IMR-90 (cell line): ENCODE measurements at regions not wholly inside any gene's neighbourhood (a gene's known extent, or its start where the extent isn't known, plus 50 kb on each side); places are given as distances from the start of the nearest gene placed in this dataset.

Experiments used
- ATAC-seq: fragments of 200-7000 bp; cut with Tn5 transposase; 2 replicates; pipeline ENCODE4 v1.9.1; 2020; ENCODE audit warnings: low read depth, mild to moderate bottlenecking, moderate library complexity
- BruUV-seq: library from RNA; stranded (reverse); fragments of 400-500 nt; replicated peaks from 2 replicates; lab custom pipeline; 2021; lab: Mats Ljungman, UMichigan
- CTCF ChIA-PET: fragments of 300-600 bp; formaldehyde crosslinking; extraction: SDS; loops from one replicate; lab custom pipeline; 2021; ENCODE audit warnings: antibody characterized with exemption; lab: Yijun Ruan, JAX
- POLR2A ChIA-PET: fragments of 300-600 bp; sonication (Branson Sonifier 250); formaldehyde crosslinking; loops from one replicate; lab custom pipeline; 2022; ENCODE audit warnings: antibody characterized with exemption; ENCODE audit not compliant: unreplicated experiment; lab: Charles Lee
- DNase-seq: peaks from one replicate; pipeline ENCODE4 v3.0.0; 2013
- H2AFZ ChIP-seq: replicated peaks from 2 replicates; pipeline ENCODE3; 2013; ENCODE audit warnings: low read length, mild to moderate bottlenecking; ENCODE audit not compliant: poor library complexity
- H2AK5ac ChIP-seq: 2 replicates; pipeline ENCODE4 v1.6.1; 2013; ENCODE audit warnings: low read depth, low read length, inconsistent platforms
- H2AK9ac ChIP-seq: replicated peaks from 2 replicates; pipeline ENCODE3; 2013; ENCODE audit warnings: mild to moderate bottlenecking, low read depth, low read length, moderate library complexity; ENCODE audit not compliant: poor library complexity
- H2BK120ac ChIP-seq: 2 replicates; pipeline ENCODE4 v1.6.1; 2013; ENCODE audit warnings: low read depth, low read length, inconsistent platforms
- H2BK15ac ChIP-seq: 3 replicates; pipeline ENCODE4 v1.6.1; 2013; ENCODE audit warnings: low read depth, low read length, inconsistent platforms
- H2BK20ac ChIP-seq: 2 replicates; pipeline ENCODE4 v1.6.1; 2013; ENCODE audit warnings: low read depth, mild to moderate bottlenecking, inconsistent platforms, low read length, moderate library complexity
- H2BK5ac ChIP-seq: 2 replicates; pipeline ENCODE4 v1.6.1; 2013; ENCODE audit warnings: mild to moderate bottlenecking, low read depth, low read length, inconsistent platforms; ENCODE audit not compliant: poor library complexity, severe bottlenecking
- H3K14ac ChIP-seq: replicated peaks from 2 replicates; pipeline ENCODE4 v1.6.1; 2013; ENCODE audit warnings: low read depth, low read length, inconsistent platforms
- H3K18ac ChIP-seq: 2 replicates; pipeline ENCODE4 v1.6.1; 2013; ENCODE audit warnings: low read depth, low read length, control low read depth
- H3K23ac ChIP-seq: 2 replicates; pipeline ENCODE4 v1.6.1; 2013; ENCODE audit warnings: low read depth, low read length, inconsistent platforms
- H3K27ac ChIP-seq: 2 replicates; pipeline ENCODE4 v1.5.1; 2013; ENCODE audit warnings: mild to moderate bottlenecking, control low read depth, low read length; ENCODE audit not compliant: insufficient read depth
- H3K27me3 ChIP-seq: 2 replicates; pipeline ENCODE4 v1.6.1; 2013; ENCODE audit warnings: low read length; ENCODE audit not compliant: control insufficient read depth, insufficient read depth
- H3K36me3 ChIP-seq: 2 replicates; pipeline ENCODE4 v1.6.1; 2013; ENCODE audit warnings: low read length, mixed read lengths; ENCODE audit not compliant: control insufficient read depth, insufficient read depth
- H3K4ac ChIP-seq: 2 replicates; pipeline ENCODE4 v1.6.1; 2013; ENCODE audit warnings: low read depth, low read length, inconsistent platforms
- H3K4me1 ChIP-seq: 2 replicates; pipeline ENCODE4 v1.6.1; 2013; ENCODE audit warnings: low read length, mixed read lengths; ENCODE audit not compliant: control insufficient read depth, insufficient read depth
- H3K4me2 ChIP-seq: 2 replicates; pipeline ENCODE4 v1.6.1; 2013; ENCODE audit warnings: low read depth, mild to moderate bottlenecking, control low read depth, low read length, moderate library complexity
- H3K4me3 ChIP-seq: 2 replicates; pipeline ENCODE4 v1.5.1; 2013; ENCODE audit warnings: low read depth, mild to moderate bottlenecking, control low read depth, low read length, moderate library complexity; ENCODE audit not compliant: insufficient read depth
- H3K56ac ChIP-seq: 2 replicates; pipeline ENCODE4 v1.6.1; 2013; ENCODE audit warnings: low read length, inconsistent platforms; ENCODE audit not compliant: insufficient read depth; ENCODE audit errors: extremely low read depth
- H3K79me1 ChIP-seq, 2 experiments: 2 replicates each; pipeline ENCODE4 v1.6.1; 2013; ENCODE audit warnings: low read length in 2 of 2, inconsistent platforms in 1 of 2, low read depth in 1 of 2
- H3K9ac ChIP-seq: 2 replicates; pipeline ENCODE4 v1.6.1; 2013; ENCODE audit warnings: low read depth, low read length, control low read depth
- H3K9me1 ChIP-seq: 2 replicates; pipeline ENCODE4 v1.6.1; 2013; ENCODE audit warnings: low read length, inconsistent platforms; ENCODE audit not compliant: insufficient read depth
- H3K9me3 ChIP-seq: 2 replicates; pipeline ENCODE4 v1.6.1; 2013; ENCODE audit warnings: low read length; ENCODE audit not compliant: control insufficient read depth, insufficient read depth
- H4K20me1 ChIP-seq: 2 replicates; pipeline ENCODE4 v1.6.1; 2013; ENCODE audit warnings: low read length, inconsistent platforms; ENCODE audit not compliant: insufficient read depth
- H4K5ac ChIP-seq: 2 replicates; pipeline ENCODE4 v1.6.1; 2013; ENCODE audit warnings: mild to moderate bottlenecking, low read depth, low read length, control low read depth
- H4K8ac ChIP-seq, 2 experiments: 2 replicates each; pipeline ENCODE4 v1.6.1; 2013; ENCODE audit warnings: low read depth in 2 of 2, low read length in 2 of 2, control low read depth in 1 of 2, inconsistent platforms in 1 of 2
- H4K91ac ChIP-seq: 2 replicates; pipeline ENCODE4 v1.6.1; 2013; ENCODE audit warnings: low read depth, low read length, inconsistent platforms; ENCODE audit not compliant: insufficient read depth
- CEBPB ChIP-seq: IDR thresholded peaks from 2 replicates; pipeline ENCODE4 v1.6.1; 2012; ENCODE audit warnings: low read depth, low read length, improper control_type of control experiment
- CHD1 ChIP-seq: IDR thresholded peaks from 2 replicates; pipeline ENCODE4 v1.6.1; 2012; ENCODE audit warnings: low read depth, low read length, improper control_type of control experiment
- CTCF ChIP-seq: conservative IDR thresholded peaks from 2 replicates; pipeline ENCODE4 v1.5.1; 2012; ENCODE audit warnings: mild to moderate bottlenecking, low read depth, low read length, improper control_type of control experiment
- ELK1 ChIP-seq: fragments of 150-350 bp; IDR thresholded peaks from 2 replicates; pipeline ENCODE4 v1.6.1; 2016; ENCODE audit warnings: low read depth, mild to moderate bottlenecking, low read length, moderate library complexity, borderline replicate concordance
- FOS ChIP-seq: fragments of 150-350 bp; IDR thresholded peaks from 2 replicates; pipeline ENCODE4 v1.6.1; 2016; ENCODE audit warnings: low read depth, low read length
- MAFK ChIP-seq: IDR thresholded peaks from 2 replicates; pipeline ENCODE4 v1.6.1; 2012; ENCODE audit warnings: low read depth, low read length, improper control_type of control experiment
- MAZ ChIP-seq: IDR thresholded peaks from 2 replicates; pipeline ENCODE4 v1.6.1; 2012; ENCODE audit warnings: low read depth, mild to moderate bottlenecking, low read length, improper control_type of control experiment, moderate library complexity, borderline replicate concordance
- MXI1 ChIP-seq: IDR thresholded peaks from 2 replicates; pipeline ENCODE4 v1.6.1; 2012; ENCODE audit warnings: low read depth, mild to moderate bottlenecking, low read length, moderate library complexity, borderline replicate concordance
- NFE2L2 ChIP-seq: fragments of 150-350 bp; IDR thresholded peaks from 2 replicates; pipeline ENCODE4 v1.6.1; 2016; ENCODE audit warnings: low read depth, mild to moderate bottlenecking, low read length
- POLR2A ChIP-seq: IDR thresholded peaks from 2 replicates; pipeline ENCODE4 v1.6.1; 2012; ENCODE audit warnings: mild to moderate bottlenecking, low read depth, low read length
- RAD21 ChIP-seq: IDR thresholded peaks from 2 replicates; pipeline ENCODE4 v1.6.1; 2012; ENCODE audit warnings: low read length, improper control_type of control experiment
- RCOR1 ChIP-seq: IDR thresholded peaks from 2 replicates; pipeline ENCODE4 v1.6.1; 2012; ENCODE audit warnings: mild to moderate bottlenecking, low read length, improper control_type of control experiment; ENCODE audit not compliant: insufficient replicate concordance
- RFX5 ChIP-seq: IDR thresholded peaks from 2 replicates; pipeline ENCODE4 v1.8.0; 2012; ENCODE audit warnings: low read depth, mild to moderate bottlenecking, low read length, moderate library complexity
- SMC3 ChIP-seq: fragments of 150-350 bp; IDR thresholded peaks from 2 replicates; pipeline ENCODE4 v1.6.1; 2016; ENCODE audit warnings: low read depth, mild to moderate bottlenecking, antibody characterized with exemption, low read length, moderate library complexity
- USF2 ChIP-seq: fragments of 150-350 bp; IDR thresholded peaks from 2 replicates; pipeline ENCODE4 v1.6.1; 2017; ENCODE audit warnings: mild to moderate bottlenecking, antibody characterized with exemption, low read length, low read depth
- WGBS, 2 experiments: methylation state at CpG; one replicate each; pipeline versions ENCODE4 v1.1.5 to v1.1.7; 2013; ENCODE audit warnings: missing lambda C conversion rate in 2 of 2; ENCODE audit not compliant: insufficient read length in 1 of 2; ENCODE audit errors: extremely low coverage in 2 of 2; 5-methylcytosine and 5-hydroxymethylcytosine counted together
- dilution Hi-C: fragments of 300-500 bp; cut with HindIII; formaldehyde crosslinking; loops from one replicate; pipeline ENCODE4 v1.14.3; 2018; ENCODE audit warnings: low sequenced_read_pairs; ENCODE audit not compliant: unreplicated experiment
- in situ Hi-C: fragments of 300-500 bp; cut with MboI; formaldehyde crosslinking; loops from 3 replicates; pipeline ENCODE4 v1.14.3; 2019; ENCODE audit warnings: low sequenced_read_pairs, inconsistent platforms, mixed read lengths
- intact Hi-C: fragments of 100-400 bp; cut with micrococcal nuclease; formaldehyde crosslinking; loops from 2 replicates; pipeline ENCODE4 v1.10.0; 2022

GRCh38 chr1:101407505-101408211, 170.8 kb downstream of the S1PR1 start:
- Histone ChIP-seq H3K4me2 (no peak overlapping the region), H2BK5ac (no peak overlapping the region), H4K91ac (no peak overlapping the region), H2AK9ac (no peak overlapping the region), H2BK15ac (no peak overlapping the region), H3K9me3 (no peaks in the 10 kb centered on the region), H3K14ac (no peak overlapping the region), H4K20me1 (no peaks in the 10 kb centered on the region), H3K4me3 (no peak overlapping the region), H2AK5ac (no peak overlapping the region), H3K36me3 (no peaks in the 10 kb centered on the region), H3K4ac (no peak overlapping the region), H2AFZ (no peak overlapping the region), H3K9ac (no peak overlapping the region), H3K56ac (no peak overlapping the region), H4K5ac (no peak overlapping the region), H2BK120ac (no peak overlapping the region), H4K8ac (no peak overlapping the region), H3K27ac (no peak overlapping the region), H3K23ac (no peak overlapping the region), H3K18ac (no peak overlapping the region), H3K27me3 (no peaks in the 10 kb centered on the region), H3K4me1 (no peaks in the 10 kb centered on the region), H3K79me1 (no peaks in the 10 kb centered on the region), H2BK20ac (no peak overlapping the region), H3K9me1 (no peaks in the 10 kb centered on the region)
- no peak for ATAC-seq
- DNase-seq = no peak
- dilution Hi-C loops = no loop called here
- no TSS peak for BruUV-seq
- WGBS, 2 experiments = no CpG with 5 or more reads among the region's 2 CpGs
- CTCF ChIA-PET = no interaction called here
- in situ Hi-C loops = no loop called here
- intact Hi-C loops = no loop called here
- POLR2A ChIA-PET = interaction anchor here (0.5 kb wide), 1 partner anchor 172 kb away, joined by 3 read pairs; no protein-coding TSS in a partner anchor
- TF ChIP-seq ELK1 (no peak), SMC3 (no peak), CEBPB (no peak), NFE2L2 (no peak), USF2 (no peak), CTCF (no peak), RFX5 (no peak), MAFK (no peak), FOS (no peak), MAZ (no peak), RCOR1 (no peak), CHD1 (no peak), POLR2A (no peak), MXI1 (no peak), RAD21 (no peak)
